GM18517 (cell line): ENCODE measurements at regions not wholly inside any gene's neighbourhood (a gene's known extent, or its start where the extent isn't known, plus 50 kb on each side); places are given as distances from the start of the nearest gene placed in this dataset.

Source experiments
- ATAC-seq: cut with Tn5 transposase; IDR thresholded peaks from one replicate; pipeline ENCODE4 v1.9.1; 2021; ENCODE audit warnings: mild to moderate bottlenecking, moderate library complexity; ENCODE audit not compliant: unreplicated experiment

- no peak for ATAC-seq
These were observed 641.1 kb downstream of the RNF144B start for GRCh38 chr6:19028201-19028600.

- no peak for ATAC-seq
These were observed 645.6 kb downstream of the RNF144B start for GRCh38 chr6:19032591-19033295.

- ATAC-seq, result no peak
These were observed 646.5 kb downstream of the RNF144B start for GRCh38 chr6:19033683-19034082.

GRCh38 chr6:19034986-19035385 lies 647.8 kb downstream of the RNF144B start:
- no peak for ATAC-seq

GRCh38 chr6:19035461-19036195 lies 648.5 kb downstream of the RNF144B start:
- no peak for ATAC-seq

- ATAC-seq, result no peak
These were observed 649.0 kb downstream of the RNF144B start for GRCh38 chr6:19036196-19036555.

GRCh38 chr6:19037607-19038006 lies 650.5 kb downstream of the RNF144B start:
- ATAC-seq, result no peak

- ATAC-seq, result no peak
These were observed 652.1 kb downstream of the RNF144B start for GRCh38 chr6:19039287-19039686.

- ATAC-seq, result no peak
These were observed 654.8 kb downstream of the RNF144B start for GRCh38 chr6:19041906-19042305.

- no peak for ATAC-seq
These were observed 655.3 kb downstream of the RNF144B start for GRCh38 chr6:19042420-19042819.

- ATAC-seq, result no peak
These were observed 663.6 kb downstream of the RNF144B start for GRCh38 chr6:19050765-19051164.

- ATAC-seq, result no peak
These were observed 665.1 kb downstream of the RNF144B start for GRCh38 chr6:19052219-19052618.

- ATAC-seq, result no peak
These were observed 672.0 kb downstream of the RNF144B start for GRCh38 chr6:19059102-19059501.

- ATAC-seq, result no peak
These were observed 680.0 kb downstream of the RNF144B start for GRCh38 chr6:19067165-19067564.

GRCh38 chr6:19070520-19070919 lies 683.4 kb downstream of the RNF144B start:
- no peak for ATAC-seq

GRCh38 chr6:19083801-19084200 lies 696.7 kb downstream of the RNF144B start:
- no peak for ATAC-seq

- ATAC-seq, result no peak
These were observed 699.3 kb downstream of the RNF144B start for GRCh38 chr6:19086480-19086879.

- no peak for ATAC-seq
These were observed 700.1 kb downstream of the RNF144B start for GRCh38 chr6:19087296-19087695.

- no peak for ATAC-seq
These were observed 700.7 kb downstream of the RNF144B start for GRCh38 chr6:19087897-19088296.

GRCh38 chr6:19100752-19101151 lies 713.6 kb downstream of the RNF144B start:
- no peak for ATAC-seq

GRCh38 chr6:19102936-19103335 lies 715.8 kb downstream of the RNF144B start:
- ATAC-seq, result no peak

- no peak for ATAC-seq
These were observed 720.3 kb downstream of the RNF144B start for GRCh38 chr6:19107468-19107867.

- no peak for ATAC-seq
These were observed 715.6 kb upstream of the ID4 start for GRCh38 chr6:19121521-19121920.
